HG03095 (cell line): ENCODE measurements at regions not wholly inside any gene's neighbourhood (a gene's known extent, or its start where the extent isn't known, plus 50 kb on each side); places are given as distances from the start of the nearest gene placed in this dataset.
A peak's percentile ranks its signal among the peaks of the same experiment; 100 is the strongest.
"Not testable (repeated sequence)": the region's sequence is repeated elsewhere in the genome, so short reads cannot be mapped to it uniquely, and the experiment has no call there.

ENCODE experiments used
- ATAC-seq: cut with Tn5 transposase; IDR thresholded peaks from one replicate; pipeline ENCODE4 v1.9.1; 2021; ENCODE audit warnings: moderate library complexity; ENCODE audit not compliant: unreplicated experiment

DNA sequence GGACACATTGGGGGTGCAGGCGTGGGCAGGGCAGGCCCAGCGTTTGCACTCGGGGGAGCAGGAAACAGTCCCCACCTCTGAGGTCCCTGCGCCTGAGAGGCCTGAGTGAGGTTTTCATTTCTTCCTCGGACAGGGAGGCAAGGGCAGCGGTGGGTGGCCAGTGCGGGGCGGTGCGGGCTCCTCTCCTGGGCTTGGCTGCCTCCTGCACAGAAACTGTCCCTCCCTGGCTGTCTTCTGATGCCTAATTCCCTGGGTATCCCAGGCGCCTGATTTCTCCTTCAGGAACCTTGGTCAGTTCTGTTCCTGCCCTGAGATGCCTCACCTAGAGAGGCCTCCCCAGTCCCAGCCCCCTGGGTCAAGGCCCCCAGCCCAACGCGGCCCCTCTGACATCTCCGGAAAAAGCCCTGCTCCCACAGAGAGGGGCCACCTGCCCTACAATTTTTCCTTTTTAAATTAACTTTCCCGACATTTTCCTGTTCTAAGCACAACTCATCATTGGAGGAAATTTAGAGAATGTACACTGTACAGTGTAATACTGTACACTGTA lies 260.3 kb downstream of the ADGRD1 start:
- ATAC-seq = no peak

DNA sequence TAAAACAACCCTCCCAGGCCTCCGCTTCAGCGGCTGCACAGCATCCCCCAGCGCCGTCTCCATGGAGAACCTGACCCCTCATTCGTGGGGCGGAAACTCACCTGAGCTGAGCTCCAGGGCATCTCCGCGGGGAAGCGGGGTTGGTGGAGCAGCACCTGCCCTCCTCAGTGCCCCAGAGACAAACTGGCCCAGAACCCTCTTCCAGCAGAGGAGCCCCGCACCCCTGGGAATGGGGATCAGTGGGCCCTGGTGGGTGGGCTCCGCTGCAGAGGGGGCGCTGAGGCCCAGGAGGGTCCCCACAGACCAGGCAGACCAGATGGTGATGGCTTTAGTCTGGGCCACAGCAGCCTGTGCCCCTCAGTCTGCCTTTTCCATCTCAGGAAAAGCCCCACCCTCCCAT lies 261.2 kb downstream of the ADGRD1 start:
- ATAC-seq = not testable (repeated sequence)

GRCh38 chr12:131216587-131216986 lies 262.9 kb downstream of the ADGRD1 start:
- not testable (repeated sequence) for ATAC-seq

- ATAC-seq = no peak
Observed at GRCh38 chr12:131217024-131217586, 263.4 kb downstream of the ADGRD1 start.

DNA sequence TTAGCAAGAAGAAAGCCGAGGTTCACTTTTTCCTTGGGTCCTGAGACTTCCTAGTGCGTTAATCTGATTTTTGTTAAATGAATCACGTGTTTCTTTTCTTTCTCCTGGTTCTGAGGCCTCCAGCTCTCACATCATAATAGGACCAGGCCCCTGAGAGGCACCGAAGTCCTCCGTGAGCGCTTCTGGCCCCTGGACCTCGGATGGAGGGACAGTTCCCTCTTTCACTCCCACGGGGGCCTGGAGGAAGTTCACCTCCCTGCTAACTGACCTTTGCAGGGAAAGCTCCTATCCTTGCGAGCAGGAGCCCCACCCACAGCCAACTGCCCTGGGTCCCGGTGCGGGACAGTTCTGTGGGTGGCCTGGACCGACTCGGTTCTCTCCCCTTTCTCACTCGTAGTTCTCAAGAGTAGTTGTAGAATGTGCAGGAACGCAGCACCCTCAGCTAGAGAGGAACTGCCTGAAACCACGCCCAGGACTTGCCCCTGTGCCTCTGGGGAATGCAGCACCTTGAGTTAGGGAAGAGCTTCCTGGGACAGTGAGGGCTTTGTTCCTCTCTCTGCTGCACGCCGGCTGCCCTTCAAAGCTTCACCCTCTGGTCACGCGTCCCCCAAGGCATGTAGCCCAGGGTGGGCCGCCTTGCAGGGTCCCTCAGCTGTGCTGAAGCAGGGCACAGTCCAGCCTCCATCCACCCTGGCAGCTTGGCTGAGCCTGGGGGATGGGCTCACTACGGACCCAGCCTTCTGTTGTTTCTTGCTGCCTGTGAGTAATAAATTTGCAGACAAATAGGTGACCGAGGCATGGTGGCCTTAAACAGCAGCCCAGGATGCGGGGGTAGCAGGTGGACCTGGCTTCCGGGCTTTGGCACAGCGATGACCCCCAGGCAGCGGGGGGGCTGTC lies 264.6 kb downstream of the ADGRD1 start:
- no peak for ATAC-seq

DNA sequence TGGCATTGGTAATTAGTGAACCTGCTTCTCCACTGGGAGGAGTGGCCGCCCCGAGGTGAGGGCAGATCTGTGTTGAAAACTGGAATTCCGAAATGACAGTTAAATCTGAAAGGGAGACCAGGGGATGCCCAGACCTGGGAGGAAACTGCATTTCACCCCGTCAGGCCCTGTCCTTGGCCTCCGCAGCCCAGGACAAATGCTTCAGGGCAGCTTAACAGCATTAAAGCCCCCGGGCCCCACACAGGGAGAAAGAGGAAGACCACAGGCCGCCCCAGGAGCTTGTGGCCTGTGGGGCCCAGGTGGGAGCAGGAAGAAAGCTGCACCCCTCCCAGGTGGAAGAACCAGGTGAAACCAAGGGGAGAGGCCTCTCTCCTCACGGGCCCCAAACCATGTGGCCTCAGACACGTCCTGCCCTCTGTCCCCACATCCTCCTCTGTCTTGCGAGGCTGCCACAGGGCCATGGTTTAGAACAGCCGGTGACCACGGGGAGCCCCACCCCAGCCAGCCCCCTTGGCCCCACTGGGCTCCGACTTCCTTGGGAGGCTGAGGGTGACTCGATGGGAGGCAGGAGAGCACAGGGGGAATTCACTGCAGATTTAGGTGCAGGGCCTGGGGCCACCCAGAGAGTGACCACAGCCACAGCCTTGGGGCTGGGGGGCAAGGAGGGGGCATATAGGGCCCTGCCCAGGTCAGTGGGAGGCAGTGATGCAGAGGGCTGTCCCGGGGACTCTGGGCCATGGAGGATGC lies 265.4 kb downstream of the ADGRD1 start:
- ATAC-seq = no peak

DNA sequence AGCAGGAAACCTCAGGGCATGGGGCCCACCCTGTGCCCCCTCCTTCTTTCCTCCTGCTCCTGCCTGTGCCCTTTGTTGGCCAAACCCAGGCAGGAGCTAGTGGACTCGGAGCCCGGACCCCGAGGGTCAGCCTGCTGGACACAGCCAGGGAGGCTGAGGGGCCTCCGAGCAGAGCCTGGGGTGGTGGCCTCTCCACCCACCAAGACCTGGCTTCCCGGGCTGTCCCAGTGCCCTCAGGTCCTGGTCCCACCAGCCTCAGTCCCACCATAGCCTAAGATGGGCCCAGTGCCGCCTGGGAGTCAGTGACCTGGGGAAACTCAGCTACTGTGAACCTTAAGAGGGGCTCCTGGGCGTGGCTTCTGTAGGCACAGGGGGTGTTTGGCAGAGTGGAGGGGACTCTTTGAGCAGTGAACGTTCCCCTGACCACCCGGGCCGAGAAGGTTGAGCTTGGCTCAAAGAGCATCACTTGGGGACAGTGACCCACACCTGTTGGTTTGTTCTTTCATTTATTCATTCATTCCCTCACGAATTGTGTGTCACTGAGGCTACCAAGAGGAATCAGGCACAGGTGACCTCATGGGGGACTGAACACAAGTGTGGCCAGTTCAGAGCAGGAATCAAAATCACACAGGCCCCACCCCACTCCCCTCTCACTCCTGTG lies 266.1 kb downstream of the ADGRD1 start:
- no peak for ATAC-seq

DNA sequence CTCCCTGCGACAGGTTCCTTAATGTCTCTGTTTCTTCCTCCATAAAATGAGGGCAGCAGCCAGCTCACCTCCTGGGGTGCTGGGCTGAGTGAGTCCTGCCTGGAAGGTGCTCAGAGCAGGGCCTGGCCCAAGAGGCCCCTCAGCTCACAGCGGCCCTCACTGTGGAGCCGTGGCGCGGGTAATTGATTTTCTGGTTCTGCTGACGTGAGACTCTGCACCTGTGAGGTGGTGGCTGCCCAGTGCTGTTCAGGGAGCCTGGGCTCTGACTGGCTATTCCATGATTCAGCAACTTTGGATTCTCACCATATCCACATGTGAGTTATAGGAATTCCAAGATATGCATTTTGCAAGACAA lies 266.6 kb downstream of the ADGRD1 start:
- no peak for ATAC-seq

DNA sequence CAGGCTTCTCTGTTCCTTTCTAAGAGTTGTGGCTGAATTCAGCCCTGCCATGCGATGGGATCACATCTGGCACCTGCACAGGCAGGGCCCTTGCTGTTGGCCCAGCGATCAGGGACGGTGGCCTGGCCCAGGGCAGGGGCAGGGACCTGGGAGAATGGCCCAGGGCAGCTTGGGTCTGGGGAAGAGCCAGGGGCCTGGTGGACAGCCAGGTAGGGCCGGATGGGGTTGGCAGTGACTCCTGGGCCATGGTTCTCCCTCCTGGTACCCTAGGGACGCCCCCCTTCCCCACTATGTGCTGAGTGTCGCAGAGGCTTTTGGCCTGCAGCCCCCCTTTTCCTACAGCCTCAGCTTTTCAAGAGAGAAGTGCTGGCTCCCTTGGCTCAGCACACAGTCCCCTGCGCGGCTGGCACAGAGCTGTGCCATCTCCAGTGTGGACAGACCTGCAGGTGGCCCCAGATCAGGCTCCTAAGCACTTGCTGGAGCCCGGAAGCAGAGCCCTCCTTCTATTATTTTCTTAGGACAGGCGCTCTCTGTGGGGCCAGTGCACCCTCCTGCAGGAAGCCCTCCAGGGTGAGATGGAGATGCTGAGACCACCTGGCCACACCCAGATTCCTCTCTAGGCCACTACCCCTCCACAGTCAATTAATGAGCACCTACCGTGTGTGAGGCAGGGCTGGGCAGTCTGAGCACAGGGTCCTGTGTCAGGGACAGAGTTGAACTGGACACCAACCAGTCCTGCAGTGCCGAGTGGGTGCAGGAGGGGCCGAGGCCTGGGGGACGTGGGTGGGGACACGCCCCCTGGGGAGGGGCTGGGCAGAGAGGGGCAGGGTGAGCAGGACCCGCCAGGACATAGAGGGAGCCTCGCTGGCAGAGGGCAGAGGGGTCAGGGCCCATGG lies 267.6 kb downstream of the ADGRD1 start:
- ATAC-seq = no peak

DNA sequence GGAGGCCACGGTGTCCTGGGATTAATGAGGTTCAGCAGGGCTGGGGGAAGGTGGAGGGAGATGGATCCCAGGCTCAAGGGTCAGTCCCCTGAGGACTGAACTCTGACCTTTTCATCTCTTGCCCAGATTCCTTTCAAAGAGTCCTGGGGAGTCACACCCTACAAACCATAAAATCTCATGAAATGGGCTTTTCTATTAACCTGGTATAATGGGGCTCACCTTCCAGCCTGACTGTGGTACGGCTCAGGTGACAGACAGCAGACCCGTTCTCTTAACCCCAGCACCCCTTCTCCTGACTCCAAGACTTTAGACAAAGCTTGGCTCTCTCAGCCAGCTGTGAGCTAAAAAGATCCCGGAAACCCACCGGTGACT lies 268.2 kb downstream of the ADGRD1 start:
- ATAC-seq = no peak

- ATAC-seq = peak; percentile 31
Observed at GRCh38 chr12:131222329-131223139, 268.8 kb downstream of the ADGRD1 start.

- no peak for ATAC-seq
Observed at GRCh38 chr12:131223171-131223761, 269.6 kb downstream of the ADGRD1 start.

- no peak for ATAC-seq
Observed at GRCh38 chr12:131223791-131224225, 270.1 kb downstream of the ADGRD1 start.

GRCh38 chr12:131224226-131225065 lies 270.7 kb downstream of the ADGRD1 start:
- not testable (repeated sequence) for ATAC-seq

DNA sequence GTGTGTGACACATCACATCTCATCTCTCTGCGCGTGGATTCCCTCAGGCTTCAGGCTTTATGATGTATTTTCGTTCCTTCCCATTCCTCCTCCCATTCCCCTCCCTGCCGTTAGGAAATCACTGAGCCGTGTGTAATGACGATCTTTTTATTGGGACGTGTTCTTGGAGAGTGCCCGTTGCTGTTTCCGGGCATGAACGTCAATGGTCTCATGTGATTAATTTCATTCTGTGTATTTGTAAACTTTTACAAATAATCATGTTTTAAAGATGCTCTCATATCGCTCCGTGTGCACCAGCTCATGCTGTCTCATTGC lies 271.3 kb downstream of the ADGRD1 start:
- not testable (repeated sequence) for ATAC-seq

- no peak for ATAC-seq
Observed at GRCh38 chr12:131226345-131227265, 272.9 kb downstream of the ADGRD1 start.

DNA sequence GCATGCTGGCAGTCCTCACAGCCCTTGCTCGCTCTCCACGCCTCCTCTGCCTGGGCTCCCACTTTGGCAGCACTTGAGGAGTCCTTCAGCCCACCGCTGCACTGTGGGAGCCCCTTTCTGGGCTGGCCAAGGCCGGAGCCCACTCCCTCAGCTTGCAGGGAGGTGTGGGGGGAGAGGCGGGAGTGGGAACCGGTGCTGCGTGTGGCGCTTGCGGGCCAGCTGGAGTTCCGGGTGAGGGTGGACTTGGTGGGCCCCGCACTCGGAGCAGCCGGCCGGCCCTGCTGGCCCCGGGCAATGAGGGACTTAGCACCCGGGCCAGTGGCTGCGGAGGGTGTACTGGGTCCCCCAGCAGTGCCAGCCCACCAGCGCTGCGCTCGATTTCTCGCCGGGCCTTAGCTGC lies 273.9 kb downstream of the ADGRD1 start:
- not testable (repeated sequence) for ATAC-seq
